ENCODE measurements at regions not wholly inside any gene's neighbourhood (a gene's known extent, or its start where the extent isn't known, plus 50 kb on each side); places are given as distances from the start of the nearest gene placed in this dataset.
"Not testable (repeated sequence)": the region's sequence is repeated elsewhere in the genome, so short reads cannot be mapped to it uniquely, and the experiment has no call there.

DNA sequence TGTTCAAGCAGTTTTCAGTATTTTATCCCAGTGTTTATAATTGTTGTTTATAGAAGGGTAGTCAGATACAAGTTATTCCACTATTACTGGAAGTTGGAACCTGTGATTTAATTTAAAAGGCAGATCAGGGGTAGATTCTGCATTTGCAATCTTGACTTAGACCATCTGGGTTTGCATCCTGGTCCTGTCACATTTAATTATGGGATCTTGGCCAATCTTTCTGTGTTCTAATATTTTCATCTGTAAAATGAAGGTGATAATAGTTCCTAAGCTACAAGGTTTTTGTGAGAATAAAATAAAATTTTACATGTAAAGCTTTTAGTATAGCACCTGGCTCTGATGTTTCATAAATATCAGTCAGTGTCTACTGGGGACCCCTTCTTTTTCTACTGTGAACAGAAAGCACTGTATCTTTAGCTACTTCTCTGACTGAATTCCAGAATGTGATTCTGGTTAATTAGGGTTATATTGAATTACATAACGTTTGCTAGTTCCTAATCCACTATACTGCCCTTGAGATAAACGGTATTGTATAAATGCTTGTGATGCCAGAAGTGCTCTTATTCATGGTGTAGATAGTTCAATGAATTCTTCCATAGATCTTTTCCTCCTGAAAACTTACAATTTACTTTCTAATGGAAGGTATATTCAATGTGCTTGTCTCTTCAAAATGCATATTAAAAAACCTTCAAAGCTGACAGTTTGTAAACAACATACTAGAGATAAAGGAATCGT lies 131.0 kb downstream of the KCNK1 start:
- H3K27me3 Mint-ChIP-seq, result no peaks in the 10 kb centered on the region
- H3K27ac Mint-ChIP-seq, result no peak overlapping the region
- no peaks in the 10 kb centered on the region for H3K4me1 Mint-ChIP-seq (ENCODE audit: low read depth)
- no peak overlapping the region for H3K4me3 Mint-ChIP-seq
- no peaks in the 10 kb centered on the region for H3K9me3 Mint-ChIP-seq
- intact Hi-C loops (cut with micrococcal nuclease), result no loop called here
- no peaks in the 10 kb centered on the region for H3K36me3 Mint-ChIP-seq (ENCODE audit: low read depth)

DNA sequence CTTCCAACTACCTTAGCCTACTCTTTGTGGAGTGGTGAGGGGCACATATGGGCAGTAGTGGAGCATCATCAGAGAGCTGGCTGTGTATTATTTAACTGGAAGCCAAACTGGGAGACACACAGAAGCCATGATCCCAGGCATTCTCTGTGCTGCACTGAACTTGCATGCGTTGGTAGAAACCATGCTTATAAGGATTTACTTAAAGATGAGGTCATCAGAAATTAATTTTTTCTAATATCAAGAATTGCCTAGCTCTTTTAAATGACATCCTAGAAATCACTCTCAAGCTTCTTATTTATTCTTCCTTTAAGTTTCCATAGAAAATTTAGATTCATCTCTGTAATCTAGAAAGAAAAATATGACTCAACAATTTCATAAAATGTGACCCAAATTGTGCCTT lies 136.2 kb downstream of the KCNK1 start:
- Mint-ChIP-seq H3K36me3 (ENCODE audit: low read depth) (no peaks in the 10 kb centered on the region), H3K27me3 (no peaks in the 10 kb centered on the region), H3K9me3 (no peaks in the 10 kb centered on the region), H3K4me3 (no peak overlapping the region), H3K27ac (no peak overlapping the region), H3K4me1 (ENCODE audit: low read depth) (no peaks in the 10 kb centered on the region)
- intact Hi-C loops (cut with micrococcal nuclease), result no loop called here

- no peaks in the 10 kb centered on the region for H3K9me3 Mint-ChIP-seq
- no peaks in the 10 kb centered on the region for H3K27me3 Mint-ChIP-seq
- no peak overlapping the region for H3K27ac Mint-ChIP-seq
- intact Hi-C loops (cut with micrococcal nuclease), result no loop called here
- H3K36me3 Mint-ChIP-seq (ENCODE audit: low read depth), result no peaks in the 10 kb centered on the region
- no peak overlapping the region for H3K4me3 Mint-ChIP-seq
- H3K4me1 Mint-ChIP-seq (ENCODE audit: low read depth), result no peaks in the 10 kb centered on the region
Measured at GRCh38 chr1:233759665-233760064, 144.8 kb upstream of the SLC35F3 start.

- H3K27me3 Mint-ChIP-seq; H3K27ac Mint-ChIP-seq; H3K9me3 Mint-ChIP-seq; H3K36me3 Mint-ChIP-seq (ENCODE audit: low read depth); intact Hi-C loops (cut with micrococcal nuclease); H3K4me1 Mint-ChIP-seq (ENCODE audit: low read depth); H3K4me3 Mint-ChIP-seq: not testable (repeated sequence)
Measured at GRCh38 chr1:233764304-233764703, 140.2 kb upstream of the SLC35F3 start.

DNA sequence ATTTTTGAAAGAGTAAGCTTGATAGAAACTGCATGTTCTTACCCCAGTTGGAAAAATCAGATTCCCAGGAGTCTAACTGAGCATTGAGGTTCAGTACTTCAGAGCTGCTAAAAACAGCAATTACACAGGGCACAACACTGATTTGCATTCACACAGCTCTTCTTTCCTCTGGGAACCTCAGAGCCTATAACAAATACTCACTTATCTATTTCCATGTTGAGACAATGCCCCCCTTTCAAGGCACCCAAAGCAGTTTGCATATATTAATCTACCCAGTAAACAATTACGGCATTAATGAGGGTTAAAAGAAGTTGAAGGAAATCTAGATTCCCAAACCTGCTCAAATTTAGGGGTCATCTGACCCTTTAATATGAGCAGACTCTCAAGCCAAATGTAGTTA lies 126.9 kb upstream of the SLC35F3 start:
- H3K4me1 Mint-ChIP-seq (ENCODE audit: low read depth), result no peaks in the 10 kb centered on the region
- peaks cover 2% of the 10 kb centered on the region for H3K27me3 Mint-ChIP-seq
- no peaks in the 10 kb centered on the region for H3K36me3 Mint-ChIP-seq (ENCODE audit: low read depth)
- H3K27ac Mint-ChIP-seq, result no peak overlapping the region
- H3K9me3 Mint-ChIP-seq, result peaks cover 11% of the 10 kb centered on the region
- H3K4me3 Mint-ChIP-seq, result no peak overlapping the region
- intact Hi-C loops (cut with micrococcal nuclease), result no loop called here

- no peak overlapping the region for H3K27ac Mint-ChIP-seq
- intact Hi-C loops (cut with micrococcal nuclease), result no loop called here
- H3K27me3 Mint-ChIP-seq, result peaks cover 2% of the 10 kb centered on the region
- H3K9me3 Mint-ChIP-seq, result peaks cover 11% of the 10 kb centered on the region
- H3K4me1 Mint-ChIP-seq (ENCODE audit: low read depth), result no peaks in the 10 kb centered on the region
- no peaks in the 10 kb centered on the region for H3K36me3 Mint-ChIP-seq (ENCODE audit: low read depth)
- H3K4me3 Mint-ChIP-seq, result no peak overlapping the region
Measured at GRCh38 chr1:233780049-233780448, 124.4 kb upstream of the SLC35F3 start.

- H3K9me3 Mint-ChIP-seq, result peaks cover 11% of the 10 kb centered on the region
- H3K27me3 Mint-ChIP-seq, result peaks cover 2% of the 10 kb centered on the region
Measured at GRCh38 chr1:233782937-233783586, 121.4 kb upstream of the SLC35F3 start.

DNA sequence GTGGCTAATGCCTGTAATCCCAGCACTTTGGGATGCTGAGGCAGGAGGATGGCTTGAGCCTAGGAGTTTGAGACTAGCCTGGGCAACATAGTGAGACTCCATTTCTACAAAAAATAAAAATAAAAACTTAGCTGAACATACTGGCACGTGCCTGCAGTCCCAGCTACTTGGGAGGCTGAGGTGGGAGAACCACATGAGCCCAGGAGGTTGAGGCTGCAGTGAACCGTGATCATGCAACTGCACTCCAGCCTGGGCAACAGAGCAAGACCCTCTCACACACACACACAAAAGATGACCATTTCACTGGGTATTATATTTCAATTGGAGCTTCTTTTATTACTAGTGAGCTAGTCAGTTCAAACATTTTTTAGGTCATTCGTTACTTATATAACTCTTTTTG lies 116.9 kb upstream of the SLC35F3 start:
- H3K27ac Mint-ChIP-seq, result no peak overlapping the region
- no peaks in the 10 kb centered on the region for H3K36me3 Mint-ChIP-seq (ENCODE audit: low read depth)
- peaks cover 8% of the 10 kb centered on the region for H3K27me3 Mint-ChIP-seq
- H3K9me3 Mint-ChIP-seq, result no peaks in the 10 kb centered on the region
- no peaks in the 10 kb centered on the region for H3K4me1 Mint-ChIP-seq (ENCODE audit: low read depth)
- H3K4me3 Mint-ChIP-seq, result no peak overlapping the region
- intact Hi-C loops (cut with micrococcal nuclease), result no loop called here

More at GRCh38 chr1:233782937-233783586, 121.4 kb upstream of the SLC35F3 start:
- Mint-ChIP-seq H3K36me3 (ENCODE audit: low read depth) (no peaks in the 10 kb centered on the region), H3K27ac (no peak overlapping the region), H3K4me1 (ENCODE audit: low read depth) (no peaks in the 10 kb centered on the region), H3K4me3 (no peak overlapping the region)
- intact Hi-C loops (cut with micrococcal nuclease), result no loop called here

DNA sequence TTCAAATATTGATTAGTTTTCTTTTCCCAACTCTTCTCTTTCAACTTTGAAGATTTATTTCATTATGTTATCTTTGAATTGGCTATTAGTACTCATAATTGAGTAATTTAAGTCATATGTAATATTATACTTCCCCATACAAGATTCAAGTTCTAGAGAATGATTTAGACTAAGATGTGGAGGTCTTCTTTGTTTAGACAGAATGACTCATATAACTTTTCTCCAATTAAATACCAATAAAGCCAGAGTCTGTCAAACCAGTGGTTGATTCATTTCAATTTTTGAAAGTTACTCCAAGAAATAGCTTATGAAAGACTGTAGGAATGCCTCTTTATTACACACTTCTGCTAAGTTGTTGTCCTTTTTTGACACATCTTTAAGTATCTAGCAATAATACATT lies 115.8 kb upstream of the SLC35F3 start:
- no peaks in the 10 kb centered on the region for H3K9me3 Mint-ChIP-seq
- peaks cover 8% of the 10 kb centered on the region for H3K27me3 Mint-ChIP-seq
- H3K27ac Mint-ChIP-seq, result no peak overlapping the region
- intact Hi-C loops (cut with micrococcal nuclease), result no loop called here
- no peaks in the 10 kb centered on the region for H3K4me1 Mint-ChIP-seq (ENCODE audit: low read depth)
- H3K36me3 Mint-ChIP-seq (ENCODE audit: low read depth), result no peaks in the 10 kb centered on the region
- no peak overlapping the region for H3K4me3 Mint-ChIP-seq

GRCh38 chr1:233790121-233790520 lies 114.4 kb upstream of the SLC35F3 start:
- H3K27ac Mint-ChIP-seq, result no peak overlapping the region
- H3K36me3 Mint-ChIP-seq (ENCODE audit: low read depth), result no peaks in the 10 kb centered on the region
- H3K4me1 Mint-ChIP-seq (ENCODE audit: low read depth), result no peaks in the 10 kb centered on the region
- no peak overlapping the region for H3K4me3 Mint-ChIP-seq
- intact Hi-C loops (cut with micrococcal nuclease), result no loop called here
- H3K27me3 Mint-ChIP-seq, result peaks cover 8% of the 10 kb centered on the region
- H3K9me3 Mint-ChIP-seq, result no peaks in the 10 kb centered on the region

- Mint-ChIP-seq H3K36me3 (ENCODE audit: low read depth) (no peaks in the 10 kb centered on the region), H3K4me3 (no peak overlapping the region), H3K4me1 (ENCODE audit: low read depth) (no peaks in the 10 kb centered on the region), H3K27me3 (peaks cover 8% of the 10 kb centered on the region), H3K27ac (no peak overlapping the region), H3K9me3 (no peaks in the 10 kb centered on the region)
- intact Hi-C loops (cut with micrococcal nuclease), result loop anchor here (1.0 kb wide), 3 partner anchors 350 to 487 kb away; no protein-coding TSS in a partner anchor
Measured at GRCh38 chr1:233790662-233791371, 113.7 kb upstream of the SLC35F3 start.

DNA sequence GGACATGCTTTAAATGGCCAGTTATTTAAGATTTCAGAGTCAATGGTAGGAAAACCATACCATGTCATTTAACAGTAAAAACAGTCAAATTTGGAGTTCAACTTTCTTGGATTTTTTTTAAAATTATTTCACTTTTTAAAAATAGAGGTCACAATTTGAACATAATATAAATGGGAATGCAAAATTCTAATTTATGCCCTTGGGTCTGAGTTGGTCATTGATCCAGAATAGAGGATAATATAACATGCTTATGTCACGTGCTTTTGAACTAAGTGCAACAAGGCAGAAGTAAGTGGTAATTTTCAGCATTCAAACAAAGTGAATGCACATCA lies 113.1 kb upstream of the SLC35F3 start:
- H3K4me1 Mint-ChIP-seq (ENCODE audit: low read depth), result no peaks in the 10 kb centered on the region
- intact Hi-C loops (cut with micrococcal nuclease), result loop anchor here (1.0 kb wide), 3 partner anchors 350 to 487 kb away; no protein-coding TSS in a partner anchor

DNA sequence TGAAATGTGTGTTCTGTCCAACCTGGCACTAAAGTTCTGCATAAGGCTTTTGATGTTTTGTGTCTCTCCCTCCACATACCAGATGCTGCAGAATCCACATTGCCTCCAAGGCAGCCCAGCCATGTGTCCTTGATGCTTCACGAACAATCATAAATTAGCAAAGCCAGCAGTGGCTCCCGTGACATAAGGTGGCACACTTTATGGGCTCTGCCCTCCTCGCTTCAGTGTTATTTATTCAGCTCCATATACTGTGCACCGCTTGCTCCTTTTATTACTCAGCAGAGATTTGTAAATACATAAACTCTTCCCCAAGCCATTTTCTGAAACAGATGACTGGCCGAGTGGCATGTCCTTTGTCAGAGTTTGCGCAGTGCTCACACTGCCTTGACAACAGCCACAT lies 112.8 kb upstream of the SLC35F3 start:
- H3K27ac Mint-ChIP-seq, result no peak overlapping the region
- no peaks in the 10 kb centered on the region for H3K9me3 Mint-ChIP-seq
- intact Hi-C loops (cut with micrococcal nuclease), result loop anchor here (1.0 kb wide), 3 partner anchors 350 to 487 kb away; no protein-coding TSS in a partner anchor
- H3K4me1 Mint-ChIP-seq (ENCODE audit: low read depth), result no peaks in the 10 kb centered on the region
- H3K27me3 Mint-ChIP-seq, result peaks cover 8% of the 10 kb centered on the region
- H3K36me3 Mint-ChIP-seq (ENCODE audit: low read depth), result no peaks in the 10 kb centered on the region
- no peak overlapping the region for H3K4me3 Mint-ChIP-seq

More for the DNA sequence above, 113.1 kb upstream of the SLC35F3 start:
- Mint-ChIP-seq H3K27ac (no peak overlapping the region), H3K27me3 (peaks cover 8% of the 10 kb centered on the region), H3K36me3 (ENCODE audit: low read depth) (no peaks in the 10 kb centered on the region), H3K4me3 (no peak overlapping the region), H3K9me3 (no peaks in the 10 kb centered on the region)

DNA sequence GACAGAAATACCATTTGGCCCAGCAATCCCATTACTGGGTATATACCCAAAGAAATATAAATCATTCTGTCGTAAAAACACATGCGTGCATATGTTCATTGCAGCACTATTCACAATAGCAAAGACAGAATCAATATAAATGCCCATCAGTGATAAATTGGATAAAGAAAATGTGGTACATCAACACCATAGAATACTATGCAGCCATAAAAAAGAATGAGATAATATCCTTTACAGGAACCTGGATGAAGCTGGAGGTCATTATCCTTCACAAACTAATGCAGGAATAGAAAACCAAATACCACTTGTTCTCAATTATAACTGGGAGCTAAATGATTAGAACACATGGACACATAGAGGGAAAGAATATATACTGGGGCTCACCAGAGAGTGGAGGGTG lies 109.6 kb upstream of the SLC35F3 start:
- intact Hi-C loops (cut with micrococcal nuclease), result no loop called here
- Mint-ChIP-seq H3K4me1 (ENCODE audit: low read depth) (no peaks in the 10 kb centered on the region), H3K9me3 (peaks cover 8% of the 10 kb centered on the region), H3K27ac (no peak overlapping the region), H3K4me3 (no peak overlapping the region), H3K36me3 (ENCODE audit: low read depth) (no peaks in the 10 kb centered on the region), H3K27me3 (peaks cover 3% of the 10 kb centered on the region)

All from dendritic cell treated with granulocyte-macrophage colony-stimulating factor and Interleukin-4, amounts not matched to agents 40 ng/mL and 50 ng/mL, for 4 days (primary cell).